ENCODE measurements at regions not wholly inside any gene's neighbourhood (a gene's known extent, or its start where the extent isn't known, plus 50 kb on each side); places are given as distances from the start of the nearest gene placed in this dataset.

DNA sequence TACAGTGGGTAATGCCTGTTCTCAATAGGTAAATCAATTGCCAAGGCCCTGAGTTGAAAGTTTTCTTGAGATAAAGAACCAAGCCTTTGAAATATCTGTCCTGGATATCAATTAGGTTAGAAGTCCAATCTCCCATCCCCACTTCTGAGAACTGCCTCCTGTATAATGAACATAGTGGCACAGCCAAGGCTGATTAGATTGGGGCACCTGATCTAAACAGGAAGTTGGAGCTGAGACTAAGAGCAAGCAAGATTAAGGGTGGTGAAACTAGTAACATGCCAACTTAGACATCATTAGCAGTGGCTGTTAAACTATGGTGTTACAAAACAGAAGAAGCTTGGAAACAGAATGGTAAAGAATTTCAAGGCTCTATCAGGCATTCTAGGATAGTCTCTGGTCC is 137.7 kb upstream of the TMEM108 start:
- in situ Hi-C loops (cut with HindIII; ENCODE audit: low pct_unique_long_range_greater_than_20kb, low sequenced_read_pairs), result no loop called here
- Histone ChIP-seq H3K36me3 (ENCODE audit: control insufficient read depth, insufficient read depth, low read length) (no peaks in the 10 kb centered on the region), H3K4me3 (ENCODE audit: low read depth in 2 of 2, low read length in 2 of 2) (no peak overlapping the region), H3K27ac (ENCODE audit: low read length) (no peak overlapping the region), H3K9me3 (ENCODE audit: control insufficient read depth, insufficient read depth, low read depth, low read length) (no peaks in the 10 kb centered on the region), H3K4me1 (ENCODE audit: control insufficient read depth, insufficient read depth, low read length) (no peaks in the 10 kb centered on the region), H3K27me3 (ENCODE audit: control insufficient read depth, insufficient read depth, low read length) (no peaks in the 10 kb centered on the region)
- ChIA-PET CTCF (no interaction called here), POLR2A (no interaction called here)
- DNase-seq (ENCODE audit: low read depth, low spot score), result no peak
- no peak for ATAC-seq
- TF ChIP-seq POLR2AphosphoS5 (IDR thresholded peaks at IDR 0.05; ENCODE audit: low read depth, low read length) (no peak), CTCF (IDR thresholded peaks at IDR 0.05) (no peak), SIN3A (IDR thresholded peaks at IDR 0.05; ENCODE audit: borderline replicate concordance, insufficient read depth, low read depth, low read length) (no peak), TCF7L2 (IDR thresholded peaks at IDR 0.05; ENCODE audit: low read depth, low read length) (no peak)
- TF ChIP-seq, protein P1, sequence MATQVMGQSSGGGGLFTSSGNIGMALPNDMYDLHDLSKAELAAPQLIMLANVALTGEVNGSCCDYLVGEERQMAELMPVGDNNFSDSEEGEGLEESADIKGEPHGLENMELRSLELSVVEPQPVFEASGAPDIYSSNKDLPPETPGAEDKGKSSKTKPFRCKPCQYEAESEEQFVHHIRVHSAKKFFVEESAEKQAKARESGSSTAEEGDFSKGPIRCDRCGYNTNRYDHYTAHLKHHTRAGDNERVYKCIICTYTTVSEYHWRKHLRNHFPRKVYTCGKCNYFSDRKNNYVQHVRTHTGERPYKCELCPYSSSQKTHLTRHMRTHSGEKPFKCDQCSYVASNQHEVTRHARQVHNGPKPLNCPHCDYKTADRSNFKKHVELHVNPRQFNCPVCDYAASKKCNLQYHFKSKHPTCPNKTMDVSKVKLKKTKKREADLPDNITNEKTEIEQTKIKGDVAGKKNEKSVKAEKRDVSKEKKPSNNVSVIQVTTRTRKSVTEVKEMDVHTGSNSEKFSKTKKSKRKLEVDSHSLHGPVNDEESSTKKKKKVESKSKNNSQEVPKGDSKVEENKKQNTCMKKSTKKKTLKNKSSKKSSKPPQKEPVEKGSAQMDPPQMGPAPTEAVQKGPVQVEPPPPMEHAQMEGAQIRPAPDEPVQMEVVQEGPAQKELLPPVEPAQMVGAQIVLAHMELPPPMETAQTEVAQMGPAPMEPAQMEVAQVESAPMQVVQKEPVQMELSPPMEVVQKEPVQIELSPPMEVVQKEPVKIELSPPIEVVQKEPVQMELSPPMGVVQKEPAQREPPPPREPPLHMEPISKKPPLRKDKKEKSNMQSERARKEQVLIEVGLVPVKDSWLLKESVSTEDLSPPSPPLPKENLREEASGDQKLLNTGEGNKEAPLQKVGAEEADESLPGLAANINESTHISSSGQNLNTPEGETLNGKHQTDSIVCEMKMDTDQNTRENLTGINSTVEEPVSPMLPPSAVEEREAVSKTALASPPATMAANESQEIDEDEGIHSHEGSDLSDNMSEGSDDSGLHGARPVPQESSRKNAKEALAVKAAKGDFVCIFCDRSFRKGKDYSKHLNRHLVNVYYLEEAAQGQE (IDR thresholded peaks at IDR 0.05; ENCODE audit: insufficient read depth in 1 of 2, low read depth in 2 of 2, low read length in 1 of 2), result no peak
- intact Hi-C loops (cut with micrococcal nuclease; ENCODE audit: unreplicated experiment), result no loop called here
- BruUV-seq (replicated peaks), result no TSS peak

- intact Hi-C loops (cut with micrococcal nuclease; ENCODE audit: unreplicated experiment) (no loop called here), in situ Hi-C loops (cut with HindIII; ENCODE audit: low pct_unique_long_range_greater_than_20kb, low sequenced_read_pairs) (no loop called here)
- TF ChIP-seq POLR2AphosphoS5 (IDR thresholded peaks at IDR 0.05; ENCODE audit: low read depth, low read length), result no peak
- no peak for TF ChIP-seq TCF7L2 (IDR thresholded peaks at IDR 0.05; ENCODE audit: low read depth, low read length)
- no peak for TF ChIP-seq SIN3A (IDR thresholded peaks at IDR 0.05; ENCODE audit: borderline replicate concordance, insufficient read depth, low read depth, low read length)
- TF ChIP-seq, protein P1 (IDR thresholded peaks at IDR 0.05; ENCODE audit: insufficient read depth in 1 of 2, low read depth in 2 of 2, low read length in 1 of 2), result no peak
- TF ChIP-seq CTCF (IDR thresholded peaks at IDR 0.05), result no peak
- Histone ChIP-seq H3K36me3 (ENCODE audit: control insufficient read depth, insufficient read depth, low read length) (no peaks in the 10 kb centered on the region), H3K27ac (ENCODE audit: low read length) (no peak overlapping the region), H3K4me3 (ENCODE audit: low read depth in 2 of 2, low read length in 2 of 2) (no peak overlapping the region), H3K27me3 (ENCODE audit: control insufficient read depth, insufficient read depth, low read length) (no peaks in the 10 kb centered on the region), H3K4me1 (ENCODE audit: control insufficient read depth, insufficient read depth, low read length) (no peaks in the 10 kb centered on the region), H3K9me3 (ENCODE audit: control insufficient read depth, insufficient read depth, low read depth, low read length) (no peaks in the 10 kb centered on the region)
- ChIA-PET CTCF (no interaction called here), POLR2A (no interaction called here)
- BruUV-seq (replicated peaks), result no TSS peak
- no peak for DNase-seq (ENCODE audit: low read depth, low spot score)
- ATAC-seq, result no peak
These were observed 140.1 kb upstream of the TMEM108 start for GRCh38 chr3:132898141-132898540.

Data from Panc1 (cell line).